Ureter (tissue), 1 donor: ENCODE measurements at regions not wholly inside any gene's neighbourhood (a gene's known extent, or its start where the extent isn't known, plus 50 kb on each side); places are given as distances from the start of the nearest gene placed in this dataset.

Experiments
- DNase-seq: peaks from one replicate; pipeline ENCODE4 v3.0.0-alpha.2; 2020; ENCODE audit warnings: low spot score
- donor health status: DM: yes; HTN: yes; CAD: no.

DNA sequence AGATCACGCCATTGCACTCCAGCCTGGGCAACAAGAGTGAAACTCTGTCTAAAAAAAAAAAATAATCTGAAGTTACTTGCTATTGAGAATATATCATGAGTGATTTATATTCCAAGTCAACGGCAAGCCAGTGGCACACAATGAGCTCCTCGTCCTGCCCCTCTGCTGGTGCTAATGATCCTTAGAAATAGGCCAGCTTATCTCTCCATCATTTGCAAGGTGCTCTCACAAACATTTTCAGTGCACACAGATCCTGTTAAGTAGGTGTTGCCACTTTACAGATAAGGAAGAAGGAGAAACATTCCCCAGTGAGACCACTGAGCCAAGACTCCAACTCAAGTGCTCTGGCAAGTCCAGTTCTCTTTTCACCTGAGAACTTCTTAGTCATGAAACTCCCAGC, 91.3 kb upstream of the GPR45 start:
- DNase-seq: no peak

DNA sequence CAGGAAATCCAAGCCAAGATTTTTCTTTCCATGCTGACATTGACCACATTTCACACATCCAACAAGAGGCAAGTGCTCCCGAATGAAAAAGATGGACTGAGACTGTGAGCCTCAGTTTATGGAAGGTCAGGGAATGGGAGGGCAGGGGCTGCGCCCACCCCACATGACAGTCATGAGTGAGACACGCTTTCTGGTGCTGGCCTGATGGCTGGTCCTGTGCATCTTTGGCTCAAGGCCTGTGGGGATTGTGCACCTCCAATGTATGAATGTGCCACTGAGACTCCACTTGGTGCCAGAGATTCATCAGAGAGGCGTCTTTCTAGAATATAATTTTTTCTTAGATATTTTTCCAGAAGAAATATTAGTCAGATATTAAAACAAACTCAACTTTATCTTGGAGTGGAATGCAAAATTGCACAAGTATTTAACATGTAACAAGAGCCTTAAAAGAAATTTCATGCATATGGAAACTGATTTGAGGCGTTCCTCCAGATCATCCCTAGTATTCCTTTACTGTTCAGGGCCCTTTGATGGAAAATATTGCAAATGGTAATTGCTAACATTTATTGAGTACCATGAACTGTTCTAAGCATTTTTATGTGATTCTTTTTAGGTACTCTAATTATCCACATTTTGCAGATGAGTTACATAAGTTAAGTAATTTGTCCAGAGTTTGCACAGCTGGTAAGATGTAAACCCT, 87.3 kb upstream of the GPR45 start:
- no peak for DNase-seq

DNA sequence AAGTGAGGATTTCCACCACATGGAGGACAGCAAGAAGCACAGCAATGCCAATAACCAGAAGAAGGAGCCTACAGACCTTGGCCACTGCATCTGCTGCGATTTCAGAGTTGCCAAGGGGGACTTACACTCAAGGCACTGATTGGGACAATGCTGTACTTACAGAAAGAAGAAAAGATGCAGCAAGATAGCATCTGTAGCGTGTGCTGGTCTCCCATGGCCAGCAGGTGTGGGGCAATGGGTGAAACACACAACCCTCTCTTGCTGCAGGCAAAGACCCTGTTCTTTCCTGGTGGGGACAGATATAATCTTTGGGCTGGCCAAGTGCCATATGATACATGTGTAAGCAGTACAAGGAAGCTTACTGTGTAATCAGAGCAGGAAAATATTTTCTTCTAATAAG, 85.4 kb upstream of the GPR45 start:
- peak; percentile 61 for DNase-seq

DNA sequence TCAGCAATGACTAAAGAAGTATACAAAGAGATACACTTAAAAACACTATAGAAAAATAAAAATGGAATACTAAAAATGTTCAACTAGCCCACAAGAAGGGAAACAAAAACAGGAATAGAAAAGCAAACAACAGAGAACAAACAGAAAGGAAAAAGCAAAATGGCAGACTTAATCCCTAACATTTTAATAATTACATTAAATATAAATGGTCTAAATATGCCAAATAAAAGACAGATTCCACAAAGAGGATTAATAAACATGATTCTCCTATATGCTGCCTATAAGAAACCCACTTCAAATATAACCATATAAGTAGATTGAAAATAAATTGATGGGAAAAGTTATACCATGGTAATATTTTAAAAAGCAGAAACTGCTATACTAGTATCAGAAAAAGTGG, 83.5 kb upstream of the GPR45 start:
- no peak for DNase-seq

DNA sequence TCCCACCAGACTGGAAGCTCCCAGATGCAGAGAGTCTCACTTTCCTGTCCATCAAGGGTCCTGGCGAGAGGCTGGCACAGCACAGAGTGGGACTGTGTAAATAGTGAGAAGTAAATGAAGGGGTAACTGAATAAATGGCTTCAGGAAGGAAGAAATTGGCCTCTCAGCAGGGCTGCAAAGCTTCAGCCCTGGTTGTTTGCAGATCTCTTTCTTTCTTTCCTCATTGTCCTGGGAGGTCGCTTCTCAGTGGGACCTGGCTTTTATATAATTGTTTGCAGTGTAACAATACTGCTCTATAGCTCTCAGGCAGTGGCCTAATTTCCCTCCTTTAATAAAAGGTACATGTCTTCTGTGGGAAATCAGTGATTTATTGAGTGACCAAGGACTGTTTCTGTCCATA, 74.9 kb upstream of the GPR45 start:
- no peak for DNase-seq

DNA sequence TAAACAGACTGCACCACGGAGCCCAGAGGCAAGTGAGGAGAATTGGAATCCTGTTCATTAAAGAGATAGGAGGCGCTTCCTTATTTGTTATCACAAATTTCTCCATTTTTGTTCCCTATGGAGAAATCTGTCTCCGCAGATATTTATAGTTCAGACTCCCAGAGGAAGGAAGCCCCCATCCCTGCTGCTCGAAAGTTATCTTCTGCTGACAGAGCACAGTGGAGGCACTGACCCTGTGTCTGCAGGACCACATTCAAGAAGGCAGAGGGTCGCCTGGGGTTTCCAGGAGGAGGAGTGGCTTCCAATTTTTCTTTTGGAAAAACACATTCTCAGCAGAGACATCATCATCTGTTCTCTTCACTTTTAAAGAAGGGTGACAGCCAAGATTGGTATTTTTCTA, 73.0 kb upstream of the GPR45 start:
- DNase-seq: no peak

DNA sequence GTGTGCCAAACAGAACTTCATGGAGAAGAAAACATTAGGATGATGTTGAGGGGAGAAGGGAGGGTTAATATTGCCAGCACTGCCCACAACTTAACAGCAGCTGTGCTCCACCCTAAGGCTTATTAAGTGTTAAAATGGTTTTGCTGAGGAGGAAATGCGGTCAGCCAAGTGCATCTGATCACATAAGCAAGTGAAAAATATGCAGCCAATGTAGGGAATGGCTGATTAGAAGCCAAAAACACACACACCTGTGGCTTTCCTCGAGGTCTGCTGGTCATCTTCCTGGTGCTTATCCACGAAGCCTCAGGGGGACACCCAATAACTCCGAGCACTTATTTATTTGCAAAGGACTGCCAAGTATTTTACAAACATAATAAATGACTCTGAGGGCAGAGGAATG, 66.3 kb upstream of the GPR45 start:
- DNase-seq: no peak

DNA sequence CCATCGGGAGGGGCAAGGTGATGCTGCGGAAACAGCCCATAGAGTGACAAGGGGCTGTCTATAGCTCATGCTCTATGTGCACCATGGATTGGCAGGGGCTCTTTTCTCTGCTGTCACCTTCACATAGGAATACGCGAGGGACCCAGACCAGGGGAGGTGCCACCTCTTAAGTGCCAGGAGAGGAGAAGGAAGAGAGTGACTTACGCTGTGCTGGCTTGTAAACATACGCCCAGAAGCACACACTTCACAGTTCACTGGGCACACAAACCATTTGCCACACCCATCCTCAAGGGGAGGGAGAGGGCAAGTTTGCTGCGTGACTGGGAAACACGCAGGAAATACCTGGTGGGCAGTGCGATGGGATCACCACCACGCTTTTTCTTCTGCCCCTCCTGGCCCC, 65.1 kb upstream of the GPR45 start:
- DNase-seq: peak; percentile 54

DNA sequence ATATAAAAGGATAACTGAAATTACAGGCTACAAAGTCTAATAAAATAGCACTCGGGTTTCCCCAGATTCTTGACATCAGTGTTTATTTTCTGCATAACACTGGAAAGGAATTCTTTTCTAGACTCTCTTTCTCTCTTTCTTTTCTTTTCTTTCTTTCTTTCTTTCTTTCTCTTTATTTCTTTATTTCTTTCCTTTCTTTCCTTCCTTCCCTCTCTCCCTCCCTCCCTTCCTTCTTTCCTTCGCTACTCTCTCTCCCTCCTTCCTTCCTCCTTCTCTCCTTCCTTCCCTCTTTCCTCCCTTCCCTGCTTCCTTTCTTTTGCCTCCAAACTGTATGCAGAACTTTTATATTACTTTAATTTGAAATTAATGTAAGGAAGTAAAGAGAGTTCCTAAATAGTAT, 64.5 kb upstream of the GPR45 start:
- no peak for DNase-seq

DNA sequence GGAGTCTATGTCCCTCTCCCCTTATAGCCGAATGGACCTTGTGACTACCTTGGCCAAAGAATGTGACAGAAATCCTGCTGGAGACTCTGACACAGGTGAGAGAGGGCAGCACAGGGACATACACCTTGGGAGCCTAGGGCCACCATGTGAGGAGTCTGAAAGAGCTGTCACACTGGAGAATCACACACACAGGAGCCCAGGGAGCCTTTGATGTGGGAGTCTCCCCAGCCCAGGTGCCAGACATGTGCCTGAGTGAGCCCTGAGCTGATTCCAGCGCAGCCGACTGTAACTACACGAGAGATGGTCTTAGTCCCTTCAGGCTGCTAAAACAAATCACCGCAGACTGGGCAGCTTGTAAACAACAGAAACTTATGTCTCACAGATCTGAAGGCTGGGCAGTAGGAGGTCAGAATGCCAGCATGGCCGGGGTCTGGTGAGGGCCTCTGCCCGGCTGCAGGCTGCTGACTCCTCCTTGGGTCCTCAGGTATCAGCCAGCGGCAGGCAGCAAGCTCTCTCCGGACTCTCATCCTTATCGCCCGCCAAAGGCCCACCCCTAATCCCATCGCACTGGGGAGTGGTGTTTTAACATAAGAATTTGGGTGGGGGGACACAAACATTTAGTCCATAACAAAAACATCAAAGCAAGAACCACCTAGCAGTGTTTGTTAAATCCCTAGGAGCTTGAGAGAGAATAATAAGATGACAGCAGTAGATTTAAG, 63.8 kb upstream of the GPR45 start:
- DNase-seq: no peak

DNA sequence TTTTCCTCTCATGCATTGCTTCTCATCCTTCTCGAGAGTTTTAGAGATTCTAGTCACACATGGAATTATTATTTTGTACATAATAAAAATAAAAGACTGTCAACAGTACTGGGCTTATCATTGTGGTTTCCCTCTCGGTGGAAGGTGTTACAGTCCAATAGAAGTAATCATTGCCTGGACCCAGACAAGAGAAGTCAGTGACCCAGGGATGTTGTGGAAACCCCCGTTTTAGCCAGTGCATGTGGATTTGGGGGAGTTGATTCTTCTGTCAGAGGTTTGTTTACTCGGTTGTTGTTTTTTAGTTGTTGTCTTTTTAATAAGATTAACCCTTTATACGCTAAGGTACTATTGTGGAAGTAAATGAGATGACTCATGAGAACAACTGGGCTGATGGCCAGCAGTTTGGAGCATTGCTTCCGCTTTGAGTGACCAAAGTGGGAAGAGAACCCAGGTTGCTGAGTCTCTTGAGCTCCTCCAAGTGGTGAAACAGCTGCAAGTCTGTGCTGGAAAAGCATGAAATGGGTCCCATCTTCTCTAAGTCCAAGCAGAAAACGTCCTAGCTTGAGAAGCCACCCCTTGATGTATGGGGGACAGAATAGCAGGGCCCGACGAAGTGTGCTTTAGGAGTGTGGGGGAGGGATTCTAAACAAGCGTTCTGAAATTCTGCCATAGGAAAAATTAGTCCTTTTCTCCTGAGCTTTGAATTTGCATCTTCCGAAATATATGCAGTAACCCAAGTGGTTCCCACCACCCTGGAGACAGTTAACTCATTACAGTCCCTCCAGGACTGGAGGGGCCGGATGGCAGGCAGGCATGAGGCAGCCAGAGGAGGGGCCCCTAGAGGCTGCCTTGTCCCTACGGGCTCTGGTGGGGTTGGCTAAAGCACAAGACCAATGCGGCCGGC, 61.8 kb upstream of the GPR45 start:
- DNase-seq: peak; percentile 71

DNA sequence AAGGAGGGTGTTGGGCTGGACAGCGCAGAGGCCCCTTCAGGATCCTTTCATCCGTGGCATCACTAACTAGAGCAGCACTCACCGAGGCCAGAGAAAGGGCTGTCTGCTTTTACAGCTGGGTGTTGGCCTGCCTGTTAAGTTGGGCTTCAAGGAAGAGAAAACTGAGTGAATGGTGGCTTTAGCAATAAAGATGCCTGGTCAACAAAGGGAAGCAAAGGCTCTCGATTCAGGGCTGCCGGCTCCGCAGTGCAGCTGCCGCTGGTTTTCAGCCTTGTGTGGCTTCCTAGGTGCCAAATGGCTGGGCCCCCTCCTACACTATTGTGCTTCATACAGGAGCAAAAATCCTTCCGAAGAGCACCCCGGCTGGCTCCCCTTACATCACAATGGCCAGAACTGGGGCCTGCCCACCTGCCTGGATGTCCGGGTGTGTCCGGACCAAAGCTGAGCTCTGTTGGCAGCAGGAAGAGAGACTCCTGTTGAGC, 61.0 kb upstream of the GPR45 start:
- DNase-seq: no peak

DNA sequence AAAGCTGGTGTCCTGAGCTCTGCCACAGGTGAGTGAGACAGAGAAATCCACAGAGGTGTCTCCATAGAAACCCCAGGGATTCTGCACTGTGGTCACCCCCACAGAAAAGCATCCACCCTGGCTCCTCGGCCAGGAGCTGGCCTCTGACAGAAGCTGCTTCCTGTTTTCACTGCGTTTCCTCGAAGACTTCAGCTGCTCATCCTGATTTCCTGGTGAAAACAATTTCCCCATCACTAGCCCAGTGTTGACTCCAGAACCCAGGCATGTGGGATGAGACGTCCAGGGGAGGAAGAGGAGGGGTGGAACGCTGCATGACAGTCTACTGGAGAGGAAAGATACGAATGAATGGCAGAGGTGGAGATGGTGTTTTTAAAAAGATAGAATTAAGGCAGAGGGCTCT, 60.3 kb upstream of the GPR45 start:
- DNase-seq: no peak

DNA sequence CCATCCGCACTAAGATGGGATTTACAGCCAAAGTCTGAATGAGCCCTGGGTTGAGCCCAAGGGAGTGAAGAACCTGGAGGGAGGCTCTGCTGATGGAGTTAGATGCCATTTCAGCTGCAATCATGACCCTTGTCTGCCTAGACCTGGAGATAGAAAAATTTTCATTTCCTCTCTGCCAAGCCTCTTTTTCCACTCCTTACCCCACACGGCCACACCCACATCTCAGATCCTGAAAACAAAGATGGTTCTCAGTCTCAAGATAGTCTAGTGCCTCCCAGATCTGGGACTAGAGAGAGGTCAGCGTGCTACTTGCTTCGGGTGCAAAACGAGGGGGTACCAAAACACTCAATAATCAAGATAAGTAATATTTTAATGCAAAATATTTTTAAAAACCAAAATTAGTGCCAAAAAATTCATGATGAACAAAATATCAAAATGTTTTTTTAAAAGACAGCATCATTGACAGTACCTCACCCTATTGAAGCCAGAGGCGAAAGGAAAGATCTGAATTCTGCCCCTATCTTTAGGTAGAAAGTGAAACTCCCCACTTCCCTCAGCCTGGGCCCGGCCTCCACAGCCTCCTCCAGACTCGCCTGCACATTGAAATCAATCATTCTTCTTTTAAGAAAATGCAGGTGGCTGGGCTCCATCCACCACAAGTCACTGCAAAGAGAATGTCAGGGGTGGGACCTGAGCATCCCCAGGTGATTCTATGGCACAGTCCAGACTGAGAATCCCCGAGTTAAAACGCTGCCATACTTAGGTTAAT, 57.8 kb upstream of the GPR45 start:
- DNase-seq: no peak

DNA sequence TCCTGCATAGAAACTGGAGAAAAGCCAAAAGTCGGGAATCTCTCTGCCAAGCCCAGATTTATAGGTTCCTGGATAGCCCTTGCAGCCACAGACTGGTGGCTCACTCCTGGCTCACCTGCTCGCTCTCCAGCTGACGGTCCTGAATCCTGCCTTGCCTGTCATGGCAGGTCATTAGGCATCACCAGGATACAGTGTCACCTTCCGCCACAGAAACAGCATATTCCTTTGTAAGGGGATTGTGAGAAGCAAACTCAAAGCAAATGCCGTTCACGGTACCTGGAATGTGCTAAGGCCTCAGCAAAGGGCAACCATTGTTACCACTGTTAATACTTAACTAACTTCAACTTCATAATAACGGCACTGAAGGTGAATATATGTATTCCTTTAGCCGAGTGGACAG, 57.1 kb upstream of the GPR45 start:
- DNase-seq: no peak

DNA sequence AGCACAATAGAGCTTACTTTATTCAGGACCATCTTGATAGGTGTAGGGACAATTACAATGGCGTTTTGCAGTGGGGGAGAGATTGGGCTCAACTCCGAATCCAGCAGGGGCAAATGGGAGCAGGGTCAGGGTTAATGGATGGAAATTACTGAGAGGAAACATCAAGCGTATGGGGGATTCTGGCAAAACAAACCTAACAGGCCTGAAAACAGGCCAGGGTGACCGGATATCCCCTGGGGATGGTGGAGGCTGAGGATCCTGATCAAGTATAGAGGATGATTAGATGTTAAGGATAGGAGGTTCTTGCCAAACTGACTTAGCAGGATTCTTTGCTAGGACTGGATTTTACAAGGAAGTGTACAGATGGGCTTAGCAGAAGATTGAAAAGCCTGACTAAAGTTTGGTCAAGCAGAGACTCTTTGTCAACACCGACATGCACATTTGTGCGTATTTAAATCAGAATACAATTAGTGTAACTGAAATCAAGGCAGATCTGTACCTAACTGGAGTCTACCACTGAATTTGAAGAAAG, 54.5 kb upstream of the GPR45 start:
- no peak for DNase-seq

DNA sequence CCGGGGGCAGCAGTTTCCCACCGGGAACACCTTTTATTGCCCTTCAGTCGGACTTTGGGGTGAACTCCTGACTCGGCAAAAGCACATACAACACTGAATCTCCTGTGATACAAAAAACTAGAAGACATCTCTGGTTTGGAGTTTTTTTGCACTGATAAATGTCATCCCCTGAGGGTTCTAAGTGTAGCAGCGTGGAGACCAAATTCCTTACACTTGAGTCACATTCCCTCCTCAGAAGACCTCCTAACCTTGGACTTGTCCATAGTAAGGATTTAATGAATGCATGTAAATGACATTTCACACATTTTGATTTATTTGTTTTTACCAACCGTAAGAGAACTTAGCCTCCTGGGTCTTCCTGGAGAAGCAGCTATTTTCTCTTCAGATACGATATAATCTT, 54.0 kb upstream of the GPR45 start:
- DNase-seq: no peak

DNA sequence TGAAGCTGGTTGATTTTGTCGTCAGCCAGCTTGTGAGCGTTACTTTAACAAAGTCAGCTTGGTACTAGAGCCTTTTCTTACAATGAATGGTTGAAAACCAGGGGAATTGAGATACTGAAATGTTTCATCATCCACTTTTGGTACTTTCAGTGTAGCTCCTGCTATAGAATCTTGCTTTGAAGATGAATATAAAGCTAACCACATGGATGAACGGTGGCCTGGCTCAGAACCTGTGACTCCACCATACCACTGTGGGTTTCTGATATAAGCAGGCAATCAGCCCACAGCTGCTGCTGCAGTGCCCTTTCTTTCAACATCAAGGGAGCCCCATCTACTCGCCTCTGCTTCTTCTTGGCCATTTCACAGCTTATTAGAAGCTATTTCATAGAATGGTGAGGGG, 53.2 kb upstream of the GPR45 start:
- DNase-seq: no peak
